Occipital lobe (tissue), 1 donor: ENCODE measurements at regions not wholly inside any gene's neighbourhood (a gene's known extent, or its start where the extent isn't known, plus 50 kb on each side); places are given as distances from the start of the nearest gene placed in this dataset.

Experiments used
- DNase-seq: peaks from one replicate; lab custom pipeline; 2025; lab: John Stamatoyannopoulos, UW

- DNase-seq, result no peak
These were observed 313.2 kb upstream of the THBS1 start for GRCh38 chr15:39267685-39268084.

DNA sequence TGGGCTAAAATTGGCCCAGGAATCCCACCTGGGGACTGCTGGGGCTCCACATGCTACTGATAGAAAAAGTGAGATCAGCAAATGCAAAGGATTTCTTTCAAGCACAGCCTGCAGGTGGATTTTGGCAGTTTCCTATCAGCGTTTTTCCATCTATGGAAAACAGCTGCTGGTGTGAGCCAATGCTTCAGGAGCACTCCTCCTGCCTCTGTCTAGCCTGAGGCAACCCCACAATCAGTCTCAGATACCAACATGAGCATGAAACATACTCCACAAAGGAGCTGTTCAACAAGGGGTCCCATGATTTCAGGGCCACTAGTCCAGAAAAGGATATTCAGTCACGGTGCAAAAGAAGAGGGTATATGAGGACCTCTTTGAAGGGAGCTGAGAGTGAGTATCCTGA, 311.5 kb upstream of the THBS1 start:
- no peak for DNase-seq

GRCh38 chr15:39269821-39270220, 311.1 kb upstream of the THBS1 start:
- DNase-seq, result no peak

- no peak for DNase-seq
These were observed 310.5 kb upstream of the THBS1 start for GRCh38 chr15:39270221-39270855.

GRCh38 chr15:39270934-39271333, 309.9 kb upstream of the THBS1 start:
- DNase-seq, result no peak

DNA sequence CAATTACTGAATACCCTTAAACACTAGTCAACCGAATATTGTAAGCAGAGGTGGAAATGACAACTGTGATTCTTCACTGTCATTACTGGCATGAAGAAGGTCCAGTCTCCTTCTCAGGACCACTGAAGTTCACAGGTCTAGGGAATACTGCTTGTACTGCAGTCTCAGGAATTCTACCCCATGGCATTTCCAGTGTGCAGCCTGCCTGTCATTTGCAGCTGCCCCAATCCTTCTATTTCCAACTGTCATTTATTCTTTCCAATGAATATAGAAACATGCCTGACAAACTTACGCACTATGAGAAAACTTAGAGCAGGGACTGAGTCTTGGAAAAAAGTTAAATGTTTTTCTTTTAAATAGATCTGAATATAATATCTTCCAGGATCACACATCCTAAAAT, 308.0 kb upstream of the THBS1 start:
- no peak for DNase-seq

DNA sequence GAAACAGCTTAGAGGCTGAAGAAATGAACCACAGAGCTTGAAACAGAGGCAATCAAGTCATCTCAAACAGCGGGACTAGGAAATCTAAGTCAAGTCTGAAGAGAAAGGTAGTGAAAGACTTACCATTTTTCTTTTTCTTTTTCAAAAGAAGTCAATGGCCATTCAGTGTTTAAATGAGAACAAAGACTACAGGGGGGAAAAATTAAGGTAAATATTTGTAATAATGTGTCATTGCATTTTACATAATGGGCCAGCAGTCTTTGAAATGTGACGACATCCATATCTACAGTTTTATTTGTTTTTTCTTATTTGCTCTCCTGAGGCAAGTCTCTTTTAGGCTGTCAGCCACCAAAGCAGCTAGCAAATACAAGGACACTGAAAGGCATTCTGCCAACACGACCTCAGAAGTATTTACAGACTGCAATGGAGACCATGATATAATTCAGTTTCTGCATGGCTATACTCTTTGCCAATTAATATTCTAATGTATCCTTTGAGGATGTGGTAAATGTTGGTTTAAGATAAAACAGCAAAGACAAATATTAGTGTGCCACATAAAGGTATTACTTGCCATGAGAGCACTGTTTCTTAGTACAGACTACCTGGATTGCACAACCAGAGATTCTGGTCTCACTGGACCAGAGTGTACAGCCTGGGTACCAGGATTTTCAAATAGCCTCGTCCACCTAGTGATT, 307.0 kb upstream of the THBS1 start:
- no peak for DNase-seq

GRCh38 chr15:39275066-39275465, 305.8 kb upstream of the THBS1 start:
- DNase-seq, result no peak

DNA sequence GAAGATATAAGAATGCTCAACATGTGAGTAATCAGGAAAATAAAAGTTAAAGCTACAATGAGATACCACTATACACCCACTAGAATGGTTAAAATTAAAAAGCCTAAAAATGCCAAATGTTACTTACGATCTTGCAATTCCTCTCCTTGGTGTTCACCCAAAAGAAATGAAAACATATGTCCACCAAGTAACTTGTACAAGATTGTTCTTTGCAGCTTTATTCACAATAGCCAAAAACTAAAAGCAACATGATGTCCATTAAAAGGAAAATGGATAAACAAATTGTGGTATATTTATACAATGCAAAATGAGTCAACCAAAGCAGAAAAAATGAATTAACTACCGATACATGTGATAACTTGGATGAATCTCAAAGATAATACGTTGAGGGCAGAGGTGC, 301.6 kb upstream of the THBS1 start:
- no peak for DNase-seq

DNA sequence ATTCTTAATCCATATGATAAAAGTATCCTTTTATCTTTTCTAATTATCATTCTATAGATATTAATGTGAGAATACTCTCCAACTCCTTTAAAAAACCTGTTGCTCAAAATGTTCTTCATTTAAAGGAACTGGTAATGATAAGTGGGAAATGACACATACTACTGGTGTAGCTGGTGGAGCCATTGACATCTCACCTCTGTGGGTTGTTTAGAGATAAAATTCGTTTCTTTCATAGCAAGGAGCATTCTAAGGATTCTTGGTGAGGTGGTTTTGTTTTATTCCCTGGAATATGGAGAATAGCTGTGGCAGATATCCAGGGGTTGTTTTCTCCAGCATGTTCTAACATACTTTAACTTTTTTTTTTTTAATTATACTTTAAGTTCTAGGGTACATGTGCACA, 299.8 kb upstream of the THBS1 start:
- no peak for DNase-seq

DNA sequence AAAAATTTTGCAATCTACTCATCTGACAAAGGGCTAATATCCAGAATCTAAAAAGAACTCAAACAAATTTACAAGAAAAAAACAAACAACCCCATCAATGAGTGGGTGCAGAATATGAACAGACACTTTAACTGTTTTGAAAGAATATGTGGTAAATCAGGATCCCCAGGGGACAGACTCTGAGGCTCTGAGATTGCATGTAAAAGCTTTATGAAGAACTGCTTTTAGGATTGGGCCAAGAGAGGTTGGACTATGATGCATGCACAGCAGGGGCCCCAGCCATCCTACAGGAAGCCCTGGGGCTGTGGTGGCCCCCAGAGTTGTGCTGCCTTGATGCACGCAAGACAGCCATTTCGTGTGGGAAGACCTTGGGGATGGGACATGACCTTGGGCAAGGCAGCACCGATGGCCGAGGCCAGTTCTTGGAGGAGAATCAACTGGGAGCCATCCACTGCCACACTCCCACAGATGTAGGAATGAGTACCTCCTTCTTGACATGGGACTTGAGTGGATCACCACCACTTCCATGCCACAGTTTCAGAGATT, 298.1 kb upstream of the THBS1 start:
- DNase-seq, result no peak

DNA sequence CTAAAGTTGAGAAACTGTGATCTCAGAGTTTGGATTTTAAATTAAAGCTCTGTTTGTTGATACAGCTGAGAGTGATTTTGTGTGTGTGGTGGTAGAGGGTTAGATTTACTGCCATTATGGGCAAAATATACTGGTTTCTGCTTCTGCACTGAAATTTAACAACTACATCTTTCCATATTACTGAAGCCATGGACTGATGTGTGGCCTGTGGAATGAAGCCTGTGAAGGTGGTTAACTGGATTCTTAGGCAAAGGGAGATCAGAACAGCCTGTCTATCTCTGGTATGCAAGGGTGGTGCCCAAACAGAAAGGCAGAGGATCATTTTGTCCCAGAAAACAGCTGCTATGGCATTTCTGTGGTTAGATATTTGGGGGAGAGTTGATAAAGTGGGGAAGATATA, 297.3 kb upstream of the THBS1 start:
- no peak for DNase-seq

DNA sequence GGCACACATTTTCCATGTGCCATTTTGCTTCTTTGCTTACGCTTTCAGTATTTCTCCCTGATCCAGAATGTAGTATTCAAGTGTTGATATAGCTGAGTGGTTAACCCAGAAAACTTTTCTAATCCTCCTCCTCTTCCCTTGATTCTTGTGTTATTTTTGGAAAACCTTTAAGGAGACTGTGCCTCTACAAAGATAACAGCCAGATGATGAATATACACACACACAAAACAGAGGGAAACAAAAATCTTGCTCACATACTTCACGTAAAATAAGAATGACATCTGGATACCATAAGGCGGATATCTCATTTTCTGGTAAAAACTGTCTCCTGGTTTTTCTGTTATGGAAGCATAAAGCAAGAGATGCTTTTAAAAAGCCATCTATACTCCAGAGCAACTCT, 295.8 kb upstream of the THBS1 start:
- DNase-seq, result no peak

DNA sequence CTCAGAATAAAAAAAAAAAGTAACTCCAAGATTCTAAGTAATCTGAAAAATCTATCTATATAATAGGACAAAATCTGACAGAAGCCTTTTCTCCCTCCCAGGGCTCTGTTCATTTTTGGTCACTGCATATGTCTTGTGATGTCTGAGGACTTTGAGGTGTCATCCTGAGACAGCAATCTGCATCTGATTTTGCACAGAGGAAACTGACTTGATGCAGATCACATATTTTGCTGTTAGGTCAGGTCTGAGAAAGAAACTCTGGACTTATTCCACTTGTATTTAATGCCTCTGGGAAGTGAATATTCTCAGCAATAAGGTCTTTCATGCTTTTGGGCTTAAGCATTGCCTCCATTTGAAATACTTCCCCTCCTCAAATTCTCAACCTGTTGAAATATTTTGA, 295.2 kb upstream of the THBS1 start:
- no peak for DNase-seq

GRCh38 chr15:39286706-39287105, 294.2 kb upstream of the THBS1 start:
- DNase-seq, result no peak

GRCh38 chr15:39287322-39288195, 293.3 kb upstream of the THBS1 start:
- DNase-seq, result no peak

DNA sequence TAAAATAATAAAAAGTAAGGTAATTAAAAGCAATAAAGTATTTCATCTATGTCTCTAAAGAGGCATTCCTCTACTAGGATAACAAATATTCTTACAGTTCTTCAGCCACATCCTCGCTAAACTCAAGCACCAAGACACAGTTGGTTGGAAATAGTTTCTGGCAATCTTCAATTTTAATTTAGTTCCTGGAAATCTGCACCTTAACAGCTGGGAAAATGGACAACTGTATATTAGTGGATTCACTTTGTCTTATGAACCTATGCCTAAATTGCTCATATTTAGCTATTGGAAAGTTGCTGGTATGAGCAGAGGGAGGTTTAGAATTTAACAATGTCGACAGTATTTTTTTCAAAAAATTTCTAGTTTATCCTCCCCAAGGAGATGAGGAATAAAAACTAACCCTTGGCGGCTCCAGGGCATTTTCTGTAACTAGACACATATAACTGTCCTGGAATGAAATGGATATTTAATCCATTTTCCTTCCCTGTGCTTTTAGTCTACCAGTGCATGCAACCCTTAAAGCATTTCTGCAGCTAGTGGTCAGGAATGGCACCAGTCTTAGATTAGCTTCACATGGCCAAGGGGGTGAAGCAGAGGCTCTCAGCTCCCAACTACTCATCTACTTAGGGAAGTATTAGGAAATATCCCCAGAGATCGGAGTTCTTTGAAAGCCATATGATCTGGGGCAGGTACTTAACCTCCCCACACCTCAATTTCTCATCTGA, 290.0 kb upstream of the THBS1 start:
- DNase-seq, result no peak

DNA sequence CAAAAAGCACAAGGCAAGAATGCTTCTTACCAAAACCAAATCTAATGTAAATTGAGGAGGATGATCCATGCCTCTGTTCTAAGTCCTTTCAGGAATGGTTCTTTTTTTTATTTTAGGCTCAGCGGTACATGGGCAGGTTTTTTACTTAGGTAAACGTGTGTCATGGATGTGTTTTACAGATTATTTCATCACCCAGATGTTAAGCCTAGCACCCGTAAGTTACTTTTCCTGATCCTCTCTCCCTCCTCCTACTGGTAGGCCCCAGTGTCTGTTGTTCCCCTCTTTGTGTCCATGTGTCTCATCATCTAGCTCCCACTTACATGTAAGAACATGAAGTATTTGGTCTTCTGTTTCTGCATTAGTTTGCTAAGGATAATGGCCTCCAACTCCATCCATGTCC, 289.2 kb upstream of the THBS1 start:
- DNase-seq, result no peak

DNA sequence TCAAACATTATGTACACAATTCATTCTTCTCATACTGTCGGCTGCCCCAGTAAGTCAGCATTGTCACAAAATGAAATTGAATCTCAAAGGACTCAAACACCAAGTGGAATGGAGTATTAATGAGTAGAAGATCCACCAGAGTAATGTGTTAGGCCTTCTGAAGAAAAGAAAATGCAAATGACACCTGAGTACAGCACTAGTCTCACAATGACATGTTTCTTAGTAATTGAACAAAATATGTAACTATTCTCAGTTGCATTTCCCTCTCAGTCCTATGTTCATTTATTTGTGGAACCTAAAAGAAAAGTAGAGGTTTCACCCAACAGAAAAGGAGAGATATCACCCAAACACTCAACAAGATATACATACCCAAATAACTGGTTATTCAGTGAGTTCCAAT, 283.9 kb upstream of the THBS1 start:
- no peak for DNase-seq

DNA sequence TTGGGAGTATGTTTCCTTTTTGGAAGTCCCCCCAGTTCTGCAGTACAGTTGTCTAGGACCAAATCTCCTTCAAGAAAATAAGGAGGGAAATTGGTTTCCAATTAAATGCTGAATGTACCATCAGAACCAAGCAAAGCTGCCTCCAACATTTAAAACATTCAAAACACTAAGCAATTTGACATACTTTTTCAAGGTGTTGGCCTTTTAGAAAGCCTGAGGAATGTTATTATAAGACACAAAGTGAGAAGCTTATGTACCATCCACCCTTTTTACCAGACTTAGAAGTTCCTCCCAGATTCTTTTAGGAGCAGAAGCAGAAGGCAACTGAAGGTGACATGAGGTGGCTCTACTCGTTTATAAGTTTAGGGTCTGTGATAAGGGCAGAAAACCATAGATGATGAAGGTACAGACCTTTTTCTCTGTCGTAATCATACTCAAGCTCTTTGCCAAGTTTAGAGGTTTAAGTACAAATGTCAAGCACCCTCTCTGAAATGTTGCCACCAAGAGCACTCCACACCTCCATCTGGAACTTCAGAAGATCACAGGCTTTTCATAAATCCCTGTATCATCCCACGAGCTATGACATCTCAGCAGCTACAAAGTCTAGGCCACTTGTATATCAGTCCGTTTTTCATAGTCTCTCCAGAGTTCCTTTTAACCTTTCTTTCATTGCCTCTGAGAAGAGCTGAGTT, 282.5 kb upstream of the THBS1 start:
- no peak for DNase-seq
